ENCODE measurements at regions not wholly inside any gene's neighbourhood (a gene's known extent, or its start where the extent isn't known, plus 50 kb on each side); places are given as distances from the start of the nearest gene placed in this dataset.
"Not testable (repeated sequence)": the region's sequence is repeated elsewhere in the genome, so short reads cannot be mapped to it uniquely, and the experiment has no call there.

DNA sequence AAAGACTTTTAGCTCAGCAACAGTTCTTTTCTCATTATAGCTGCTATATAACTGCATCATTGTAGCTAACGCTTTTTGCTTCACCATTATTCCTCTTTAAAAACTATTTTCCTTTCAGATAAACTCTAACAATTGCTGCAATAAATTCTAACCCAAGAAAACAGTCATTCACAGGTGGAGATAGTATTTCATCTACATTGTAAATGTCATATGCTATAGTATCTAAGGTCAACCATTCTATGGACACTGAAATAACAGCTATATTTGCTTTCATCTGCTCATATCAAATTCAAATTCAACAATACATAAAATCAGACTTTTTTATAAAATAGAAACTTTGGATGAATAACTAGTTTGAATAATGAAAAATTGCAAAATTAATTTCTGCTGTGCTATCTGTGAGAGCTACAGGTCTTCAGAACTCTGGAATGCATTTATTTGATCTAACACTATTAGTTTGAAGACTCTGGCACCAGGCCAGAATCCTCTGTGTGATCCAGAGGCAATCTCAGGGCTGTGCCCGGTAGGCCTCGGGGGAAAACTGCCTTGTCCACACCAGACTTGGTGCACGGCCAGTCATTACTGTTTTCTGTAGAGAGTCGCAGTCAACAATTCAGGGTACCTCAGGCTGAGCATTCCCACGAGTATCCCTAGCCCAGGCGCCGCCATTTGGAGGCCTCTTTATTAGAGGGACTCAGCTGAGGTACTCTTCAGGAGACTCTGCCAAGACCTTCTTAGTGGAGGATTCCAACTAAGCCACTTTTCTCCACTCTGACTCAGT lies 332.4 kb downstream of the SLC7A11 start:
- peak; percentile 29 for DNase-seq
- intact Hi-C loops (cut with DNase I): no loop called here
- ATAC-seq: no peak

DNA sequence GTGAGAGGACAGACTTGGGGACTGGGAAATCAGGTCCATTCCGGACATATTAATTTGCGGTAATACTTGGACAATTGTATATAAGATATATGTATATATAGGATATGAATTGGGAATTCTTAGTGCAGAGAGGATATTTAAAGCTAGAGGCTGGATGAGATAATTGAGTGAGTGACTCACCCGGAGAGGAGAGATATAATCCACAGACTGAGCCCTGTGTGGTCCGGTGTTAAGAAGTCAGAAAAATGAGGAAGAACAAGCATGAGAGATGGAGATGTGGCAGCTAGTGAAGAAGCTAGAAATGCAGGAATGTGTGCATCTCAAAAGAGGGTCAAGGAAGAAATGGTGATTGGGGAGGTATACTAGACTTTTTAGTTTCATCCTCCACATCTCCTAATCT lies 336.2 kb downstream of the SLC7A11 start:
- DNase-seq (no peak), ATAC-seq (no peak)
- intact Hi-C loops (cut with DNase I): no loop called here

DNA sequence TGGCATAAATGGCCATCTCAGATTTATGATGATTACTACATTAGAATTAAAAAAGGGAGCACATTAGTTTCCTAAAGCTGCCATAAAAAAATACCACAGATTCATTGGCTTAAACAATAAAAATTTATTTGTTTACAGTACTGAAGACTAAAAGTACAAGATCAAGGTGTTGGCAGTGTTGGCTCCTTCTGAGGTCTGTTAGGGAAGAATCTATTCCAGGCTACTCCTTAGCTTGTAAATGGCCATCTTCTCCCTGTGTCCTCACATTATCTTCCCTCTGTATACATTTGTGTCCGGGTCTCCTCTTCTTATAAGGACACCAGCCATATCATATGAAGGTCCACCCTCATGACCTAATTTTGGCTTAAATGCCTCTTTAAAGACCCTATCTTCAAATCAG lies 341.0 kb downstream of the SLC7A11 start:
- intact Hi-C loops (cut with DNase I): no loop called here
- DNase-seq (no peak), ATAC-seq (no peak)

DNA sequence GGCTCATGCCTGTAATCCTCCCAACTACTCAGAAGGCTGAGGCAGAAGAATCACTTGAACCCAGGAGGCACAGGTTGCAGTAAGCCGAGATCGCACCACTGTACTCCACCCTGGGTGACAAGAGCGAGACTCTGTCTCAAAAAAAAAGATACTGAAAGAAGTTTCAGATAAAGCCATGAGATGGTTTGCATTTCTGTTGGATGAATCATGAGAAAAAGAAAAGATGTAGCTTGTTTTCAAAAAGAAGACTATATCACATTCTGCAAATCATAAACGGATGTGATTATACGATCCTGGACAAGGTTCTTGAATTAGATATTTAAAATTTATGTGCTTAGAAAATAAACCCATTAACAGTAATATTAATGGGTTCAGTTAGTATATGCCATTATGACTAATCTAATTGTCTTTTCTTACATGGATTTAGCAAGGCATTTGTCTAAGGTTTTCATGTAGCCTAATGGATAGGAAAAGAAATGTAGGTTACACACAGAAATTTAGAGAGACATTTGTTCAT lies 345.9 kb downstream of the SLC7A11 start:
- intact Hi-C loops (cut with DNase I): no loop called here
- no peak for DNase-seq
- ATAC-seq: no peak

DNA sequence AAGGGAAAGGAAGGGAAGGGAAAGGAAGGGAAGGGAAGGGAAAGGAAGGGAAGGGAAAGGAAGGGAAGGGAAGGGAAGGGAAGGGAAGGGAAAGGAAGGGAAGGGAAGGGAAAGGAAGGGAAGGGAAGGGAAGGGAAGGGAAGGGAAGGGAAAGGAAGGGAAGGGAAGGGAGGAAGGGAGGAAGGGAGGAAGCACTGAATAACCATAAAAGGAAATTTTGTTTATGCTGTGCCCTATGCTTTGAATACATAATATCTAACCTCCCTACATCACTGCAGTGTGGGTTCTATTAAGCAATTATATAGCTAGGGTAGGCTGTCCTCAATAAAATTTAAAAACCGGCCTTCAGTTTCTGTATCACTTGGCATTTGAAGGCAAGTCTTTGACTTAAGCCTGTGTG lies 346.6 kb downstream of the SLC7A11 start:
- intact Hi-C loops (cut with DNase I); DNase-seq; ATAC-seq: not testable (repeated sequence)

DNA sequence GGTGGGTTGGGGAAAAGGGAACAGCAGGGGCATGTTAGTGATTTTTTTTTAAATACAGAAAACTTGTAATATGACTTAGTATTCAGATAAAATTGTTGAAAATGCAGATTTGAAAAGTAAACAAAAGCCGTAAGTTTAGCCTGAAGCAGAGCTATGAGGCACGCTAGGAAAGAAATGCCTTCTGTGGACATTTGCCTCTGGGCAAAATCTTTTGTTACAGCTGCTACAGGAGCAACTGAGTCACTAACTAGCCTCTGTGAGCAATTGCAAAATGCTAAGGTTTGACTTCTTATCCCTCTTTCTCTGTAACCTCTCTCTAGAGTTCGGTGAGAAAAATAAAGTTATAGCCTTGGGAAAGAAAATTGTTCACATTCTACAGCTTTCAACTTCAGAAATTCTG lies 350.0 kb downstream of the SLC7A11 start:
- intact Hi-C loops (cut with DNase I): no loop called here
- ATAC-seq (no peak), DNase-seq (no peak)

DNA sequence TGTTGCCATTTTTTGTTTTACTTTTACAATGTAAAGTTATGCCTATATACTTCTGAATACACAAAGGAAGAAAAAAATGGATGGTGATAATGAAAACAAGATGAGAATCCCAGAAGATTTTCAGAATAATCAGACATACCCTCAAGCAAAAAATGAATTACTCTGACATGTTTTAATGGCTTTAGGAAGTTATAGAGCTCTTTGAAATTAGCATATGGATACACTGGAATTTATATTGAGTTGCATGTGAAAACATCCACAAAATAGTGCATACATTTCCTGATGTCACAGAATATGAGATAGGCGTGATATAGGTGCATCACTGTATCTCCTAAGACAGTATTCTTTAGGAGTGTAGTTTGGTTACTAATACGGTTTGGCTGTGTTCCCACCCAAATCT lies 351.3 kb downstream of the SLC7A11 start:
- ATAC-seq (no peak), DNase-seq (no peak)
- intact Hi-C loops (cut with DNase I): no loop called here

DNA sequence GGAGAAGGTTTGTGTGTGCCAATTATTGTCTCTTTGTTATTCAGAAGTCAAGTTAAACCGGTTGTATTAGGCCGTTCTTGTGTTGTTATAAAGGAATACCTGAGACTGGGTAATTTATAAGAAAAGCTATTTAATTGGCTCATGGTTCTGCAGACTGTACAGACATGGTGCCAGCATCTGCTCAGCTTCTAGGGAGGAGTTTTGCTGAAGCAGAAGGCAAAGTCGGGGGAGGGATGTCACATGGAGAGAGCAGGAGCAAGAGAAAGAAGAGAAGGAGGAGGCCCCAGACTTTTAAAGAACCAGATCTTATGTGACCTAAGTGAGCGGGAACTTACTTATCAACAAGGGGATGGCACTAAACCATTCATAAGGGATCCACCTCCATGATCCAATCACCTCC lies 349.3 kb upstream of the PCDH18 start:
- intact Hi-C loops (cut with DNase I): no loop called here
- DNase-seq (no peak), ATAC-seq (no peak)

DNA sequence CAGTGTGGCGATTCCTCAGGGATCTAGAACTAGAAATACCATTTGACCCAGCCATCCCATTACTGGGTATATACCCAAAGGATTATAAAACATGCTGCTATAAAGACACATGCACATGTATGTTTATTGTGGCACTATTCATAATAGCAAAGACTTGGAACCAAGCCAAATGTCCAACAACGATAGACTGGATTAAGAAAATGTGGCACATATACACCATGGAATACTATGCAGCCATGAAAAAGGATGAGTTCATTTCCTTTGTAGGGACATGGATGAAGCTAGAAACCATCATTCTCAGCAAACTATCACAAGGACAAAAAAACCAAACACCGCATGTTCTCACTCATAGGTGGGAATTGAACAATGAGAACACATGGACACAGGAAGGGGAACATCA lies 335.8 kb upstream of the PCDH18 start:
- DNase-seq; ATAC-seq; intact Hi-C loops (cut with DNase I): not testable (repeated sequence)

DNA sequence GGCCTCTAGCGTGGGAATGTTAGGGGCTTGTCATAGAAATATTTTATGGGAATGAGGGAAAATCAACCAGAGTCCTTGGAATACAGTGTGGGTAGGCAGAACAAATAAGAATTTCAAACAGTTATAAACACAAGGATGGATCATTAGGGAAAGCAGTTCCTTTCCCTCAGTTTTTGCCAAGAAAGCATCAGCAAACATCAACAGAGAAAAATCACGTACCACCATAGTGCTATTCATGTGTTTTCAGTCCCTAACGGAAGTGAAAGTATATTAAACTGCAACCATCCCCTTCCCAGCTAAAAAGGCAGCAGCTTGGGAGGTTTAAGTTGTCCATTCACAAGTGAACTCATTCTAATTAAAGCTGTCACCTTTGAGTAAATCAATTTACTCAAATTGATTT lies 334.4 kb upstream of the PCDH18 start:
- intact Hi-C loops (cut with DNase I): no loop called here
- DNase-seq (no peak), ATAC-seq (no peak)

DNA sequence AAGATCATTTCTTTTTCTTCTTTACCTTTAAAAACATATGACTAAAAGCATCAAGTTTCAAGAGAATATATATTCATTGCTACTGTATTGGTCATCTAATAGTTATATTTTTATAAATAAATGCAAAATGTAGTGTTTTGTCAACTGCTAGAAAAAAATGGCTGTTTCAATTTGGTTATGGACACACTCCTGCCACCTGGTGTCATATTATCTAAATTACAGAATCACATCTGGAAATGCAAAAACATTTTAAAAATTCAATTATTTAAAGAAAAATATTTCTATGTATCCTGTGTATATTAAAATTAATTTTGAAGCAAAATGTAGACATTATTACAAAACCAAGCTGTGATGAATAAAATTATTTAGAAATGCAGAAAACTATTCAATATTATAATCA lies 329.4 kb upstream of the PCDH18 start:
- no peak for ATAC-seq
- intact Hi-C loops (cut with DNase I): loop anchor here in 1 of 2 donors (5.0 kb wide), 1 partner anchor 739 kb away; no protein-coding TSS in a partner anchor
- DNase-seq: no peak

DNA sequence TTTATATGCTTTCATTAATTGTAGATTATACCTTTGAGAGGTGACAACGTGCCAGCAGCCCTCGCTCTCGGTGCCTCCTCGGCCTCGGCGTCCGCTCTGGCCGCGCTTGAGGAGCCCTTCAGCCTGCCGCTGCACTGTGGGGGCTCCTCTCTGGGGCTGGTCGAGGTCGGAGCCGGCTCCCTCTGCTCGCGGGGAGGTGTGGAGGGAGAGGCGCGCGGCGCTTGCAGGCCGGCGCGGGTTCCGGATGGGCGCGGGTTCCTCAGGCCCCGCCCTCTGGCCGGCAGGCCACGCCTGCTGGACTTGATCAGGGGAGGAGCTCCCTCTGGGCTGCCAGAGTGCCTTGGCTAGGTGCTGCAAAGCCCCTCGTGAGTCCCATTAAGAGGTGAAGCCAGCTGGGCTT lies 321.1 kb upstream of the PCDH18 start:
- DNase-seq (no peak), ATAC-seq (no peak)
- intact Hi-C loops (cut with DNase I): no loop called here

DNA sequence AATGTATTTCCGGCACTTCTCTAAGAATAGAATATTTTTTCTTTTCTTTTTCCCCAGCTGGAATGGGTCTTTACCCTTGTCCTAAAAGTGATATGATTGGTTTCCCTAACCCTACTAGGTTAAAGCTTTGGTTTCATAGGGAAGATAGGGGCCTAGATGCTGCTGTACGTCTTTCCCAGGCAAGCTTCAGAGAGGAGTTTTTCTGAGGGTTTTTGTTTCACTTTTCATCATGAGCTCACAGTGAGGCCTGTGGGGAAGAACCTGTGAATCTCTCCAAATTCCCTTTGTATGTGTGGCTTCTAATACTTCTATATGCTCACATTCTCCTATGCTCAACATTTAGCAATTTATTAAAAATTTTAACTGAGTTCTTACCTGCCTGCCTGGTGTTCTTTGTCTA lies 320.0 kb upstream of the PCDH18 start:
- intact Hi-C loops (cut with DNase I): no loop called here
- DNase-seq (no peak), ATAC-seq (no peak)

DNA sequence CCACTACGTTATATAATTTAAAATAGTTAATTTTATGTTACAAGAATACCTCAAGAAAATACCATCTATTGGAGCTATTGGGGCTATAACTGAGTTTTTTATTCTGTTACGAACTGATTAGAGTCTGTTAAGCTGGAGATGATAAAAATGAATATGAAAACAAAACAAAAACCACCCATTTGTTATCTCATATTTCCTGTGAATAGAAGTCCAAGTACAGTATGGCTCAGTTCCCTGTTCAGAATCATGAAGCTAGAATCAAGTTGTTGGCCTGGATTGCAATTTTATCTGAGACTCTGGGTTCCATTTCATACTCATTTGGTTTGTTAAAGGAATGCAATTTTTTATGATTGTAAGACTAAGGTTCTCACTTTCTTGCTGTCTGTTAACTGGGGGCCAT lies 319.1 kb upstream of the PCDH18 start:
- no peak for DNase-seq
- intact Hi-C loops (cut with DNase I): no loop called here
- no peak for ATAC-seq

DNA sequence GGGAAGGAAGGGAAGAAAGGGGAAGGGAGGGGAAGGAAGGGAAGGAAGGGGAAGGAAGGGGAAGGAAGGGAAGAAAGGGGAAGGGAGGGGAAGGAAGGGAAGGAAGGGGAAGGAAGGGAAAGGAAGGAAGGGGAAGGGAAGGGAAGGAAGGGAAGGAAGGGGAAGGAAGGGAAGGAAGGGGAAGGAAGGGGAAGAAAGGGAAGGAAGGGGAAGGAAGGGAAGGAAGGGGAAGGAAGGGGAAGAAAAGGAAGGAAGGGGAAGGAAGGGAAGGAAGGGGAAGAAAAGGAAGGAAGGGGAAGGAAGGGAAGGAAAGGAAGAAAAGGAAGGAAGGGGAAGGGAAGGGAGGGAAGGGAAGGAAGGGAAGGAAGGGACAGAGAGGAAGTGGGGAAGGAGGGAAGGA lies 295.7 kb upstream of the PCDH18 start:
- DNase-seq; intact Hi-C loops (cut with DNase I); ATAC-seq: not testable (repeated sequence)

DNA sequence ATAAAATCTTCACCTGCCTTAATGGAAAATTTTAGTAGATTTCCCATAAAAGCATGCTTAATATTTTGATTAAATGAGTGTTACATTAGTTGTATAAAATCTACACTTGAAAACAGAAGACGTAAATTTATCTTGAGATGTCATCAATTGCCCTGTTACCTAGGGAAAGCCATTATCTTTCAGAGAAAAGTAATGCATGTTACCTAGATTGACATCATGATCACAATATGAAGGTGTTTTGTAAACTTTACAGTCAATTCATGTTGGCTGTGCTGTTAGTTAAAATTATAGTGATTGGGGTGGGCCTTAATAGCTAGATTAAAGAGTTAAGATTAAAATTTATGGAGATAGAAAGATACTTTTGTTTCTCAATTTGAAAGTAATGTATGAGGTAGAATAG lies 293.2 kb upstream of the PCDH18 start:
- no peak for DNase-seq
- ATAC-seq: no peak
- intact Hi-C loops (cut with DNase I): no loop called here

DNA sequence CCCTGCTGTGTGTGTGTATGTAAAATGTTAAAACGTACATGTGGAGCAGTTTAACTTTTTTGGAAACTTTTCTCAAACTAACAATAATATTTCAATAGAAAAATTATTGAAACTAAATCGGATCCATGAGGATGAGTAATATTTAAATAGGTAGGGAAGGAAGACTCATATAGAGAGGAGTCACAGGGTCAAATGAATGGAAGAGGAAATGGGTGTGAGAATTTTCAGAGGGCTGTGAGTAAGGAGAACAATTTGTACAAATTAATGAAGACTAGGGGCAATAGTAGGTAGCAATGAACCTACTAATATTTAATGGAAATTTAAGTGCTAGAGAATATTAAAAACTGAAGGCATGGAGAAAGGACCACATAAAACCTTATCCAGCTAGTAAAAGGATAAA lies 290.7 kb upstream of the PCDH18 start:
- intact Hi-C loops (cut with DNase I): no loop called here
- no peak for ATAC-seq
- no peak for DNase-seq

DNA sequence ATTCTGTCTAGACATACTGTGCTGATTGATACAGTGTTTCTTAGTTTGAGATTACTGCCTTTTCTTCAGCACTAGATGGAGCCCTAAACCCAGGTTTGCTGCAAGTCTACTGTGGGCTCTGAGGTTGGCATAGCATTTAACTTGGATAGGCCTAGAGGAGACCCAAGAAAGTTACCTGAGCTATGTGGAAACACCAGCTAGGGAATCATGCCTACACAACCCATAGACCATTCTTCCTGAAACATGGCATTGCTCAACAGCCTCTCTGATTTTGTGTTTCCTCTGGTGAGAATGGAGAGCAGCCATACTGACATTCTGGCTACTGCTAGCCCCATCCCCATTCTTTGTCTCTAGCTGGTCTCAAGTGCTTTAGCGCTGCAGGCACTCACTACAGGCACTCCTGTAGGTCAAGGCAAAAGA lies 287.7 kb upstream of the PCDH18 start:
- intact Hi-C loops (cut with DNase I): no loop called here
- ATAC-seq (peak; percentile 40 to 41), DNase-seq (no peak)

DNA sequence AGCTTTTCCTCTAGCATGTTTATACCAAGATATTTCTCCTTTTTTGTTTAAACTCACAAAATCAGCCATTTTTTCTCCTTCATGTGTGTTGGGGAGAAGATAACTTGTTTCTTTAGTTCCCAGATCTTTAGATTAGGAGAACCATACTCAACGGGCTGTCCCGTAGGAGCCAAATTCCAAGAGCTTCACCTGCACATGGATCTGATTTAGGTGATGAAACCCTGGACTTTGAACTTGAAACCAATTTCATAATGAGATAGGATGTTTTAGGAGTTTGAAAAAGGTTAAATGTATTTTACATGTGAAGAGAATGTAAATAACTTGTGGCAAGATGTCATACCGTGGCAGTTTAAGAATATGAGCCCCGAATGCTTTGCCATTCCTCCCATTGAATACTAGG lies 280.0 kb upstream of the PCDH18 start:
- ATAC-seq: no peak
- intact Hi-C loops (cut with DNase I): no loop called here
- no peak for DNase-seq

DNA sequence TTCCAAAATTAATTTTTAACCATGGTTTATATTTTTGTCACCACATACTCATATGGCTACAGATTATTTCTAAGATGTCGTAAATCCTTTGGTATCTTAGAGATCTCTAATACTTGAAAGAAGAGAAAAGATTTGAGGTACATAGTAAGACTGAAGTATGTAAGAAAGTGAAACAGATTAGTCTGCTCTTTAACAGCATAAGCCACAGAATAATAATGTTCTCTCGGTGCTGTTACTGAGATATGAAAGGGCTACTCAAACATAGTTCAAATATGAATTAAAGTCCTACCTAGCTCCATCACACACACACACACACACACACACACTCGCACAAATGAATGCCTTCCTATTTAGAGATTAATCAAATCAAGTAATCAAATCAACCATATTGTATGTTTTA lies 274.1 kb upstream of the PCDH18 start:
- no peak for DNase-seq
- intact Hi-C loops (cut with DNase I): no loop called here
- no peak for ATAC-seq

DNA sequence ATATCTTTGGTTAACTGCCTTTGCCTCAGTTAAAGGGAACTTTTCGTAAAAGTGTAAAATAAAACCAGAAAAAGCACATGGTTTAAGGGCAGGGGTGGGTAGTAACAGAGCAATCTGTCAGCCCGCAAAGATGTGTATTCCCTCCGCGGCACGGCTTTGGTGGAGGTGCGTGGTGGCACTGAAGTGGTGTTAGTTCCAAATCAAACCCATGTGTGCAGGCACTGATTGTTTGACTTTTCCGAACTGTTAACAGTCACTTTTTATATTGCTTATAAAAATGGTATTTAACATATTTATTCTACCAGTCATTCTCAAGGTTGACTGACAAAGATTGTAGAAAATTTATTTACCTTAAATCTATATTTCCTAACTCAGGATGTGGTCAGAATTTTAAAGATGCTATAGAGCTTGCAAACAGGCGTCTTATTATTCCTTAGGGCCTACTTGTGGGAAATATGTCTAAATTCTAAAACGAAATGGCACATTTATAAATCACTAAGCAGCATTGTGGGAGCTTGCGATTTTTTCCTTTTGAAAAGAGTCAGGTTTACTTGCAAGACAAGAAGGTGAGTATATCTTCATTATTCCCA lies 272.7 kb upstream of the PCDH18 start:
- ATAC-seq: no peak
- intact Hi-C loops (cut with DNase I): no loop called here
- no peak for DNase-seq

All from left cardiac atrium (tissue), 4 donors.